SKM-1 treated with dmso at 0.1 percent for 144 hours (cell line): ENCODE measurements at regions not wholly inside any gene's neighbourhood (a gene's known extent, or its start where the extent isn't known, plus 50 kb on each side); places are given as distances from the start of the nearest gene placed in this dataset.
A peak's percentile ranks its signal among the peaks of the same experiment; 100 is the strongest.

Experiments used
- DNase-seq: peaks from one replicate; lab custom pipeline; 2025; ENCODE audit not compliant: unreplicated experiment; lab: John Stamatoyannopoulos, UW

DNA sequence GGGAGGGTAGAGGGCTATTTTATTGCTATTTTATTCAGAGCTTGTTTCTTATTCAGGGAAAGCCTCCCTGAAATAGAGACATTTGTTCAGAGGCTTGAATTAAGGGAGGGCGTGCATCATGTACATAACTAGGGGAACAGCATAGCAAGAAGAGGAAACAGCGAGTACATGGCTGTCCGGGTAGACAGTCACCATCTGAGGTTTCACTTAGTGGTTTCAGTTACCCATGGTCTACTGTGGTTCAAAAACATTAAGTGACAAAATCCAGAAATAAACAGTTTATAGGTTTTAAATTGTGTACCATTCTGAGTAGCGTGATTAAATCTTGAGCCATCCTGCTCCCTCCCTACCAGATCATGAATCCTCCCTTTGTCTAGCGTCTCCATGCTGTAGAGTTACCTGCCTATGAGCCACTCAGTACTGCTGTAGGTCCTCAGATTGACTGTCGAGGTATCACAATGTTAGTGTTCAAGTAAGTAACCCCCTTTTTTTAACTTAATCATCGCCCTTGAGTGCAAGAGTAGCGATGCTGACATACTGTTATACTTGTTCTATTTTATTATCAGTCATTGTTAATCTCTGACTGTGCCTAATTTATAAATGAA is 791.5 kb downstream of the TFAP2A start:
- DNase-seq, result no peak

GRCh38 chr6:9621276-9621675 is 793.6 kb downstream of the TFAP2A start:
- no peak for DNase-seq

DNA sequence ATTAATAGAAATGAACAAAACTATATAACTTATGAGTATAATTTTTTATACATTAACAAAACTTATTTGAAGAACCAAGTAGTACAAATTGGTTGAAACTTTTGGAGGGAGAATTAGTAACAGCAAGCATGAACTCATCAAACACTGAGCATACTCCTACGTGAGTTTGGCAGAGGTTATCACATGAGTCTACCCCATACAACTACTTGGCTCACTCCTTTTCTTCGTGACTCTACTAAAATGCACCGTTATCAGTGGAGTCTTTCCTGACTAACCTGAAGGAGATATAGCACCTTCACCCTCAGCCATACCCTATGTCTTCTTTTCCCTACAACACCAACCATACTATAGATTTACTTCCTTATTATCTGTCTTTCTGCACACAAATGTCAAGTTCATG is 794.2 kb downstream of the TFAP2A start:
- DNase-seq, result no peak

- DNase-seq, result no peak
Observed at GRCh38 chr6:9620263-9620662, 794.6 kb downstream of the TFAP2A start.

DNA sequence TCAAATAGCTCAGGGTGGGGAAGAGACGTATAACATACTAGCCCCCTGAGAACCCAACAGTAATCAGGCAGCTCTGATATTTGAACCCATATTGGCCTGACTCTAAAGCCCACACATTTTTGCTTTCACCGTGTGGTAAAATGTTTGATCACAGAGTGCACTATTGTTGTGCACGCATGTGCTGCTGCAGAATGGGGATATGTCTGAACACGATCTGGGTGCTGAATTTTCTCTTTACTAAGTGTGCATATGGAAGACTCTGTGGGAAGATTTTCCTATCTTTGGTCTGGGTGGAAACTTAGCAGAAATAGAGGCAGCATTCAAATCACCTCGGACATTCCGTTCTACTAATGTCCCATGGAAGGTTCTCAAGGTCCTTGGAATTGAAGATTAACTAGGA is 800.1 kb downstream of the TFAP2A start:
- no peak for DNase-seq

GRCh38 chr6:9612489-9612888 is 802.4 kb downstream of the TFAP2A start:
- no peak for DNase-seq

- no peak for DNase-seq
Observed at GRCh38 chr6:9610620-9611415, 804.1 kb downstream of the TFAP2A start.

GRCh38 chr6:9606435-9607134 is 808.3 kb downstream of the TFAP2A start:
- DNase-seq, result no peak

- DNase-seq, result no peak
Observed at GRCh38 chr6:9594746-9595145, 820.1 kb downstream of the TFAP2A start.

DNA sequence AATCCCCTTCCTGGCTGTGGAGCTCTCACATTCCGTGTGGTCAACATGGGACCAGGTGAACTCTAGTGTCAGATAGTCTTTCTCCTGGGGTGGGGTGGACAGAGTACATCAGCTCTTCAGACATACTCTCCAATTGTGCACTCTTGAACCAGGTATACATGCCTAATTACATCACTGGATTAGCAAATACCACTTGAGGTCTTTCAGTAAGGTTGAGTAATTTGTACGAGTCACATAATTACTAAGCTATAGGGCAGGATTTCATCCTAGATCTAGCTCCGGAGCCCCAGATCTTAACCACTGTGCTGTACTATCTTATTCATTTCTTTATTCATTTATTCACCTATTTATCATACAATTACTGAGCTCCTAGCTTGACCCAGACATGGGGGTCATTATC is 821.3 kb downstream of the TFAP2A start:
- DNase-seq, result no peak

GRCh38 chr6:9583753-9584352 is 831.0 kb downstream of the TFAP2A start:
- DNase-seq, result no peak

DNA sequence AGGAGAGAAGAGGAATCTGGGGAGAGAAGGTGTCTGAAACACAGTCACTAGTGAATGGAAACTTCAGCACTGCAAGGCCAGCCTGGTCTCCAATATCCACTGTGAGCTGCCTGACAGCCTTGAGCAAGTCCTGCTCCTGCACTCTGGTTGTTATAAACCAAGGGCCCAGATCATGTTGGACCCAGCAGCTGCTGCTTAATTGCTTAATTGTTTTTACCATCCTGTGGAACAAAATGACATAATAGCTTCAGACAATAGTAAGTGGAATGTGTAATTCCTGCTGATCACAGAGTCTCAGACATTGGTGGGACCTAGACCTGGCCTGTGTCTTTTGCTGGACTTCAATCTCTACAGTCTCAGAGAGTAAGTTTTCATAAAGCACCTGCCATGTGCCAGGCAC is 833.7 kb downstream of the TFAP2A start:
- DNase-seq, result no peak

- DNase-seq, result no peak
Observed at GRCh38 chr6:9576521-9576920, 838.4 kb downstream of the TFAP2A start.

DNA sequence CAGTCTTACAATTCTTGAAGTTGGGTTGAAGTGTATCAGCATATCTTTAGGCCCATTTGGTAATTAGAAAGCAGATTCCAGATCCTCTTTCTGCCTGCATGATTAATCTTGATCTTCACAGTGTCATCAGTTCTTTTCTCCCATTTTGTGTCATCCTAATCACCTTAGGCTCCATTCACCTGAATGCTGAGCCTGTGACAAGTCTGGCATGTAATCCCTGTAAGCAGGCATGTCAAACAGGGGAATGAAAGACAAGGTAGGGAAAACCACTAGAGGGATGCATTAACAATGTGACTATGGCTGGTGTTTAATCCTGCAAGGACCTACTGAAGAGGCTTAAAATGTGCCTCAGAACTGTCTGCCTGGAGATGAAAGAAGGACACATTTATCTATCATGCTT is 848.8 kb downstream of the TFAP2A start:
- DNase-seq, result no peak

- DNase-seq, result no peak
Observed at GRCh38 chr6:9564021-9564420, 850.9 kb downstream of the TFAP2A start.

- no peak for DNase-seq
Observed at GRCh38 chr6:9563568-9563967, 851.3 kb downstream of the TFAP2A start.

DNA sequence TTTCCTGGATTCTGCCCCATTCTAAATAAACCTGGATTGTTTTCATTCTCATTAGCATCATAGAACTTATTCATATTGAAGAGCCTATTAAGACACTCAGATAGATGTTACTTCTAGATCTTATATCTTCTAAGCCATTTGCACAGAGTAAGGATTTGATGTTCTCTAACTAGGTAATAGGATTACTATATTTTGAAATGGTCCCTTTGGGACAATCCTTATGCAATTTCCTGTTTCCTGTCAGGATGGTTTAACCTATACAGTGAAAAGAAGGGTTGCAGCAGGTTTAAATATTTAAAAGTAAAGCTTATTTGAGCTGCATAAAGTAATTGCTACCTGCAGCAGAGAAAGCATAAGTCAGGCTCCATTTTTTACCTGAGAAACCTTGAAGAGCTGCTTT is 860.1 kb downstream of the TFAP2A start:
- no peak for DNase-seq

- DNase-seq, result no peak
Observed at GRCh38 chr6:9554323-9554722, 860.6 kb downstream of the TFAP2A start.

GRCh38 chr6:9553002-9553401 is 861.9 kb downstream of the TFAP2A start:
- no peak for DNase-seq

DNA sequence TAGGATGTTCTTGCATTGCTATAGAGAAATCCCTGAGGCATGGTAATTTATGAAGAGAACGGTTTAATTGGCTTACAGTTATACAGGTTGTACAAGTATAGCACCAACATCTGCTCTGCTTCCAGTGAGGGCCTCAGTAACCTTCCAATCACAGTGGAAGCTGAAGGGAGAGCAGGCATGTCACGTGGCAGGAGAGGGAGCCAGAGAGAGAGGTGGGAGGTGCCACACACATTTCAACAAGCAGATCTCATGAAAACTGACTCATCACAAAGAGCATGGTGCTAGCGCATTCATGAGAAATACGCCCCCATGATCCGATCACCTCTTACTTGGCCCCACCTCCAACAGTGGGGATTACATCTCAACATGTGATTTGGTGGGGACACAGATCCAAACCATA is 871.2 kb downstream of the TFAP2A start:
- DNase-seq, result no peak

- DNase-seq, result peak; percentile 63
Observed at GRCh38 chr6:9540534-9541126, 874.2 kb downstream of the TFAP2A start.
